ENCODE measurements at regions not wholly inside any gene's neighbourhood (a gene's known extent, or its start where the extent isn't known, plus 50 kb on each side); places are given as distances from the start of the nearest gene placed in this dataset.

DNA sequence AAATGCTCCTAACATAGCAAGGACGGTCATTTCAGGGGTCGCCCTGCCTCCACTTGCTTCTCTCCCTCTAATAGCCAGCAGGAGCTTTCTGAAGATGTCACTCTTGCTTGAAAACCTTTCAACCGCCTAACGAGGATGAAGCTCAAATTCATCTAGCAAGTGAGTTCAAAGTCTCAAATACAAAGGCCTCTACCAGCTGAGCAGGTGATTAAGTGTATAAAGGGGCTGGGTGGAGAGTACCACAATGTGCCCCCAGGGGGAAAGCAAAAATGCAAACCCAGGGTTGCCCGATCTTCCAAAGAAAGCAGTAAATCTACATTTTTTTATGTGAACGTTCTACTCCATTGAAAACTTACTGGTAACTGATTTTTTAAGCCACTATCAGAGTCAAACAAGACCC lies 50.4 kb upstream of the GRIP2 start:
- no peak for DNase-seq

DNA sequence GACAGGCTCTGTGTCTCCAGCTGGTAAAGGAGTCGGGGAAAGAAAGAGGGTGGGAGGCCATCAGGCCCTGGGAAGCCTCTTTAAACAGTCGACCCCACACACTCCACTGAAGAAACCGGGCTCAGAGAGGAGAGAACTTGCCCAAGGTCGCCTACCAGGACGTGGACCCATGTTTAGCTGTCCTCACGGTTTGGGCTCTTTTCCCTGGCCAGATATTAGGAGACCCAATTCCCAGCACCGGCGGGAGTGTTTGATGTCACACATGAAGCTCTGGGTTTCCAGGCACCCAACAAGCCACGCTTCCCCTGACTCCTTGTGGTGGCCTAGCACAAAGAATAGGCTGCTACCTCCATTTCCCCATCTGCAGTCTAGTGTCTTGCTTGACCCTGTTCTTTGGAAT lies 52.2 kb upstream of the GRIP2 start:
- no peak for DNase-seq

DNA sequence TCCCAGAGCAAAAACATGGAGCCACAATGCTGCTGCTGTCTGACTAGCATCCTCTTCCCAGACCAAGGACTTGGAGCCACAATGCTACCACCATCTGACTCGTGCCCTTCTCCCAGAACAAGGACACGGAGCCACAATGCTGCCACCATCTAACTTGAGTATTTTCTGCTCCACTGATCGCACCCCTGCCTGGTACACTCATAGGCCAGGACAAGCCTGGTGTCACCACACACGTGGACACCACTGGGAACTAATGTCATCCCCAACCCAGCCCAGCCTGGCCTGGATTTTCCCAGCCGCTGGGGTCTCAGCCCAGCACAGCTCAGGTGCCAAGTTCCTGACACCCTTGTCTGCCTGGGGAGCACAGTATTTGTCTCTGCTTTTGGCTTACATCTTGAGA lies 52.7 kb upstream of the GRIP2 start:
- DNase-seq: no peak

DNA sequence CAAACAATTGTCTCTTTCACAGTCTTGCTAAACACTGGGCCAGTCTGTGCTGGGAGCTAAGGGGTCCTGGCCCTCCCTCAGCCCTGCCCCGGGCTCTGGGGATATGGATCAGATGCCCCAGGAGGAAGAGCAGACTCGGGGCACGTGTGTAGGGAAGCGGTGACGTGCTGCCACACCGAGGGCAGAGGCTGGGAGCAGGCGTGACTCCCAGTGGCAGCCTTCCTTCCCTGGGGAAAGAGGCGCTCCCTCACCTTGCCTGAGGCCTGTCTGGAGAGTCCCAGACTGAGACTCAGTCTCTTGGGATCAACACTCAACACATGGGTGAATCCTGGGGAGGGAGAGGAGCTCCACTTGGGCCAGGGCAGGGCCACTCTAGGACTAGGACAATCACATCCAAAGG lies 54.1 kb upstream of the GRIP2 start:
- DNase-seq: no peak

DNA sequence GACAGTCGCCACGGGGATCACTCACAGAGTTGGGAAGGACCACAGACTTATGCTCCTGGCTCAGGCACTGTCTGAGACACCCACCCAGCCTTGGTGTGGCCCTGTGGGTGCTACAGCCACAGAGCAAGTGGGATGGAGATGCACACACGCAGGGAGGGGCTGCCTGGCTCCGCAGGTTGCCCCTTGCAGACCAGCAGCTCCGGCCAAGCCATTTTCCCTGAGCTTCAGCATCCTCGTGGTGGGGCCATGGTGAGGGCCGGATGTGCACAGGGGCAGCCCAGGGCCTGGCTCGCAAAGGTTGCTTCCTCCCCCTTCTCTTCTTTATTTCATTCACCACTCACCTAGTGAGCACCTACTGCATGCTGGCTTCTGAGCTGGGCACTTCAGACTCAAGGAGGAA lies 55.4 kb upstream of the GRIP2 start:
- DNase-seq: no peak

DNA sequence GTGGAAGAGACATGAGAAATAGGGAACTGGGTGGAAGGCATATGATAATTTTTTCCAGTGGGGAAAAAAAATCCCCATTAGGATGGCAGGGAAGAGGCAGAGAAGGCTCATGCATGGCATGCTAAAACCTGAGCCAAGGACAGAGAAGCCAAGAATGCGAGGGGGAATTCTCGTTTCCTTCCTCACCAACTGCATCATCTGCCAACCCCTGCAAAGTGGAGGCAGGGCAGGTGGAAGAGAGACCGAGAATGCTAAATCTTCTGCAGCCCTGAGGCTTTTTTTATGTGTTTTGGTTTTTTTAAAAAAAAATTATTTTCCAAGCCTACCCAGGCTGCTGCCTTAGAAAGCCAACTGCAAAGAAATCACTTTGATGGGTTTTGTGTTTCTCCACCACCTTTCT lies 54.3 kb upstream of the CCDC174 start:
- DNase-seq: no peak

DNA sequence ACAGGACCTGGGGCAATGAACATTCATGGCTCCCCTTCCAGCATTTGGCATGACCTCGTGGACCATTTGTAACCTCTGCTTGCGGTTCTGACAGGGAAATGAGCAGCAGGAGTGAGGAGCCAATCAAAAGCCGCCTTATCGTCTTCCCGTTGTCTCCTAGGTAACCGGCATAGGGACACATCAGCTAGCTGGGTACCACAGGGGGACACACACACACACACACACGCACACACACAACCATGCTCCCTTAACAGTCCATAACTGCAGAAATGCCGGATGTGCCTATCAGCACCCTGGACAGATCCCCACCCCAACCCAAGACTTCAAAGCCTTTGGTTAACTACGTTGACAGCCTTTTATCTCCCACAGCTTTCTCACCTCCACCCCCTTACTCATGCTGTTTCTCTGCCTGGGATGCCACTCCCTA lies 53.4 kb upstream of the CCDC174 start:
- DNase-seq: peak; percentile 74

DNA sequence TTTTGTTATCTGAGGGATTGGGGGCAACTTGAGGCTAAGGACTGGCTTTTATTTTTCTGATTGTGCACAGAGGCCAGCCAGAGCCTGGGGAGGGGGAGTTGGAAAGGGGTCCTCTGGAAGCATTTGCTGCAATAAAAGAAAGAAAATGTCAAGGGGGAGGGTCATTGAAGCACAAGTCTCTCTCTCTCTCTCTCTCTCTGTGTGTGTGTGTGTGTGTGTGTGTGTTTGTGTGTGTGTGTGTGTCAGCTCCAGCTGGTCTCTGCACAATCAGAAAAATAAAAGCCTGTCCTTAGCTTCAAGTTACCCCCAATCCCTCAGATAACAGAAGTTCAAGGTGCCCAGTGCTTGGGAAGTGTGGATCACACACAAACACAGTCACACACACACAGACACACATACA lies 52.1 kb upstream of the CCDC174 start:
- no peak for DNase-seq

DNA sequence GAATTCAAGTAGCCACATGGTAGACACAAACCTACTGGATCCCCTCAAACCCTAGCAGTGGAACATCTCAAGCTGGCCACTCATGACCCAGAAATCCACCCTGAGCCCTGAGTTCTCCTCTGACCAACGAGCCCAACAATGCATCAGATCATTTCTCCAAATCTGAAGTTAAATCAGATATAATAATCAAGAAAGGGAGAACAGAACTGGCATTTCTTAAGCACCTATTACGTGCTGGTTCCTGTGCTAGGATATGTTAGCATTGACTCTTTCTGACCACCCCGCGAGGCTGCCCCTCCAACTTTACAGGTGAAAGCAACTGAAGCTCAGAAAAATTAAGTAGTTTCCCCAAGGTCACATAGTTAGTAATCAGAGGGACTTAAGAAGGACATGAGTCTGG lies 51.5 kb upstream of the CCDC174 start:
- DNase-seq: no peak

DNA sequence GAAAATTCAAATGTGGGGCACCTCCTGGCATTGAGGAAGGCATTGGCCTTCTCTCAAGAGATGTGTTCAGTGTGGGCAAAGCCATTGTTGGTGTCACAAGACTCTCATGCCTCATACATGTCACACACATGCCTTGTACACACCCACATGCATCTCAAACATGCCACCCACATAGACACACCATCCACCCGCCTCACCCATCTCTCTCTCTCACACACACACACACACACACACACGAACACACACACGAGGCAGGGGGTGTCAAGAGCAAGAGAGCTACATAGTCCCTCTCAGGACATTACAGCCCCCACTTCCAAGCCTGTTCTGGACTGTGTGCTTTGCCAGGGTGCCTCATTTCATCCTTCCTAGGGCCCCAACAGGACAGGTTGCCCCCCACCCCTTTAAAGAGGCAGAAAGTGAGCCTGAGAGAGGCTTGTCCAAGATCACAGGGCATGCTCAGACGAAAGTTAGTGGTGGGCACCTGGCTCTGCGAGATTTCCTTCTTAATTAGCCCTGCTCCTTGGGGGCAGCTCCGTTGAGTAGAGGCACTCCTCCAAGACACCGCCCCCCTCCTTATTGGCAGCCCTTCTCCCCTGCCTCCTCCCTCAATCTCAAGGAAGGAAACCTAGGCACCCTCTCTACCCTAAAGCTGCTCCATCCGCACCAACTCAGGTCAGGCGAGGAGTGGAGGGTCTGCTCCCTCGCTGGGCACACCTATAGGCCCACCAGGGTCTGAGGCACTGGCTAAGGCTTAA lies 50.5 kb upstream of the CCDC174 start:
- no peak for DNase-seq

DNA sequence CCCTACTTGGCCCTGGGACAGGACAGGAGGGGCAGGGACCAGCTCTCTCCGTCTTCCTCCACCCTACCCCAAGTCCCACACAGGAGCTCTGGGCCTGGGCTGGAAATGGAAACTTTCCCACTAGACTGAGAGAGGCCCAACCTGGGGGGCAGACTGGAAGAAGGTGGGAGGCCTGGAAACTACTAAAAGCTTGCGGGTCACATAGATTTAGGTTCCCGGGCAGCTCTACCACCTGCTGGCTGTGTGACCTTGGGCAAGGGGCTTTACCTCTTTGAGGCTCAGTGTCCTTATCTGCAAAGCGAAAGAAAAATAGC lies 49.9 kb upstream of the CCDC174 start:
- no peak for DNase-seq
